Mucosa of descending colon (tissue), 3 donors: ENCODE measurements at regions not wholly inside any gene's neighbourhood (a gene's known extent, or its start where the extent isn't known, plus 50 kb on each side); places are given as distances from the start of the nearest gene placed in this dataset.

ENCODE experiments used
- ATAC-seq: fragments of 200-7000 bp; cut with Tn5 transposase; one replicate; pipeline ENCODE4 v1.9.1; 2020; ENCODE audit warnings: mild to moderate bottlenecking, moderate library complexity
- DNase-seq, 3 donors: peaks; one replicate each; pipeline ENCODE4 v3.0.0-alpha.2; 2020
- H3K36me3 ChIP-seq: fragments of 200-600 bp; one replicate; pipeline ENCODE4 v1.8.0; 2021; ENCODE audit warnings: low read depth, mild to moderate bottlenecking
- H3K4me1 ChIP-seq: fragments of 200-600 bp; one replicate; pipeline ENCODE4 v1.8.0; 2021; ENCODE audit warnings: low read depth, mild to moderate bottlenecking
- H3K4me3 ChIP-seq: fragments of 200-600 bp; one replicate; pipeline ENCODE4 v1.8.0; 2021; ENCODE audit warnings: mild to moderate bottlenecking
- H3K9me3 ChIP-seq: fragments of 200-600 bp; one replicate; pipeline ENCODE4 v1.8.0; 2021; ENCODE audit warnings: mild to moderate bottlenecking
- intact Hi-C, 2 donors: fragments of 100-400 bp; cut with DNase I in 1 of 2; cut with micrococcal nuclease in 1 of 2; formaldehyde crosslinking; loops; one replicate each; pipeline versions ENCODE4 v1.11.0 to v1.11.1; 2022; cut with DNase I, micrococcal nuclease
- TF ChIP-seq, protein P1 (sequence below): fragments of 200-600 bp; IDR thresholded peaks from one replicate; pipeline ENCODE4 v1.8.0; 2022; ENCODE audit warnings: antibody characterized with exemption, mild to moderate bottlenecking
- donor health status: DM: no; HTN: no; CAD: no; lungs with moderate emphysema.
- donor health status: DM: no; HTN: no; CAD: no.
- donor health status: DM: no; HTN: yes; CAD: no.

DNA sequence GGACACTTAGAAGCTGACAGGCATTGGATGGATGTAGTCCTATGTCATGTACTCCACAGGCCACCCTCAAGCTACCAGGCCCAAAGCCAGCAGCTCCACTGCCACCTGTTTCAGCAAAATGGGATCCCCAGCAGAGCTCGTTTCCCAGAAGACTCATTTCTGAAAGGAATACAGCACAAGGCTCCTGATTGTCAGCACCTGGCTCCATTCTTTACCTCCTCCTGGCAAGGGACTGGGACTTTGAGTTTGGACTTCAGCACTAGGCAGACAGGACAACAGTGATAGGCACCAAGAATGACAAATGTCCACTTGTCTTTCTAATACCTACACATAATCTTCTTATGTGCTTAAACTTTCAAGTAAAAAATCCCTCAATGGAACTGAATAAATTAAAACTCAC, 150.4 kb upstream of the RXFP2 start:
- Histone ChIP-seq H3K36me3 (no peaks in the 10 kb centered on the region), H3K4me3 (no peak overlapping the region), H3K4me1 (peaks cover 14% of the 10 kb centered on the region), H3K9me3 (no peaks in the 10 kb centered on the region)
- intact Hi-C loops = no loop called here
- peak; percentile 57 for ATAC-seq
- TF ChIP-seq, protein P1, sequence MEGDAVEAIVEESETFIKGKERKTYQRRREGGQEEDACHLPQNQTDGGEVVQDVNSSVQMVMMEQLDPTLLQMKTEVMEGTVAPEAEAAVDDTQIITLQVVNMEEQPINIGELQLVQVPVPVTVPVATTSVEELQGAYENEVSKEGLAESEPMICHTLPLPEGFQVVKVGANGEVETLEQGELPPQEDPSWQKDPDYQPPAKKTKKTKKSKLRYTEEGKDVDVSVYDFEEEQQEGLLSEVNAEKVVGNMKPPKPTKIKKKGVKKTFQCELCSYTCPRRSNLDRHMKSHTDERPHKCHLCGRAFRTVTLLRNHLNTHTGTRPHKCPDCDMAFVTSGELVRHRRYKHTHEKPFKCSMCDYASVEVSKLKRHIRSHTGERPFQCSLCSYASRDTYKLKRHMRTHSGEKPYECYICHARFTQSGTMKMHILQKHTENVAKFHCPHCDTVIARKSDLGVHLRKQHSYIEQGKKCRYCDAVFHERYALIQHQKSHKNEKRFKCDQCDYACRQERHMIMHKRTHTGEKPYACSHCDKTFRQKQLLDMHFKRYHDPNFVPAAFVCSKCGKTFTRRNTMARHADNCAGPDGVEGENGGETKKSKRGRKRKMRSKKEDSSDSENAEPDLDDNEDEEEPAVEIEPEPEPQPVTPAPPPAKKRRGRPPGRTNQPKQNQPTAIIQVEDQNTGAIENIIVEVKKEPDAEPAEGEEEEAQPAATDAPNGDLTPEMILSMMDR = no peak
- peak in 1 of 3 donors; percentile 27 for DNase-seq

DNA sequence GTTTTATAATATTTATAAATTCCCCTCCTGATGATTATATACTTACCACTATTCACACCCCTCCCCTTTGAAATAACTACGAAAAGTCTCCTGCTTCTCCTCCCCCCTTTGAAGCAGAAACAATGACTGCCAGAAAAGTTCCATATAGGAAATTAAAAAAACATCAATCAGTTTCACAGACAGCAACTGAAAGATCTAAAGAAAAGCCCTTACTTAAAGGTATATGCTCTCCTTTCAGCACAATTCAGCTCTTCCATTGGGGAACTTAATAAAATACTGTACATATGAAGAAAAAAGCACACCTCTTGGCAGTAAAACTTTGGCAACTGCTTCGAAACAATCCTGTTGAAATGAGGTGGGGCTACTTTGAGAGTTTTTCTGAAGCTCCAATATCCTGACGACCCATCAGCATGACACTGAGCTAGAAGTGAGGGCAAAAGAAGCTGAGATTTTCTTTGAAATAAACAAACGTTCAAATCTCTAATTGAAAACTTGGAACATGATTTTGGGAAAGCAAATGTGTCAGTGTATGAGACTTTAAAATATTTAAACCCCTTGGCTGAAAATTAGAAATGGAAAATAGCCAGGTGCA, 147.6 kb upstream of the RXFP2 start:
- Histone ChIP-seq H3K36me3 (no peaks in the 10 kb centered on the region), H3K4me3 (no peak overlapping the region), H3K9me3 (no peaks in the 10 kb centered on the region), H3K4me1 (peaks cover 14% of the 10 kb centered on the region)
- intact Hi-C loops = no loop called here
- DNase-seq = no peak
- TF ChIP-seq, protein P1 = no peak
- ATAC-seq = no peak

DNA sequence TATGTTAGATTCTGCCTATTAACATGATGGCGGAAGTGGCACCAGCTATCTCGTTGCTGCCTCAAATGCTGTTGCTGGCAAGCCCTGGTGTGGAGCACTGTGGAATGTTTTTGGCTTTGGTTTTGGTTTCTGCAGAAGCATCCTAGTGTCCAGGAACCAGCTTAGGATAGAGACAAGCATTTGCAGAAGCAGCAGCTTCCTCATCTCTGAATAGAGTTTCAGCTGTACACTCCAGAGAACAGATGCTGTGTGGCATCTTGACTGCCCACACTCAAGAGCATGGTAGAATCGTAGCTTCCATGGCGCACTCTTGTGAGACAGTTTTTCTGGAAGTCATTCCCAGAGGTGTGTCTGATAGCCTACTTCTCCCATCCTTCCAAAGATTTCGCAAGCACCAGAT, 145.3 kb upstream of the RXFP2 start:
- Histone ChIP-seq H3K4me1 (peaks cover 9% of the 10 kb centered on the region), H3K4me3 (no peak overlapping the region), H3K36me3 (no peaks in the 10 kb centered on the region), H3K9me3 (no peaks in the 10 kb centered on the region)
- DNase-seq = no peak
- ATAC-seq = no peak
- TF ChIP-seq, protein P1 = no peak
- intact Hi-C loops = no loop called here

DNA sequence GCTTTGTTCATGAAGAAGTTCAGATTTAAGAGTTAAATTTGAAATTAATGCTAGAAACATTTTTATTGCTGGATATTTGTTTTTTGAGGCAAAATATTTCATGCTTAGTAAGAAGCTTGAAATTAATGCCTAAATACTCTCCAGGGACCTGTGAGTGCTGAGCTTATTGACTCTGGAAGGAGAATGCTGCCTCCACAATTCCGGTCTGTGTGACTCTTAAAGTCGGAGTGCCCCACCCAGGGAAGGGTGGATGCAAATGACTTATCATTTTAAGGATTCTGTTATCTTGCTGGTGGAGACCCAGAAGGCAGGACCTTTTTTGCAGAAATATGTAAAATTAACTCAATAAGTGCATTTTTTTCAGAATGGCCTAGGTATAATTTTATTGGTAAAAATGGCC, 143.8 kb upstream of the RXFP2 start:
- Histone ChIP-seq H3K9me3 (no peaks in the 10 kb centered on the region), H3K4me3 (no peak overlapping the region), H3K36me3 (no peaks in the 10 kb centered on the region), H3K4me1 (no peaks in the 10 kb centered on the region)
- ATAC-seq = no peak
- TF ChIP-seq, protein P1 = no peak
- intact Hi-C loops = no loop called here
- no peak for DNase-seq

DNA sequence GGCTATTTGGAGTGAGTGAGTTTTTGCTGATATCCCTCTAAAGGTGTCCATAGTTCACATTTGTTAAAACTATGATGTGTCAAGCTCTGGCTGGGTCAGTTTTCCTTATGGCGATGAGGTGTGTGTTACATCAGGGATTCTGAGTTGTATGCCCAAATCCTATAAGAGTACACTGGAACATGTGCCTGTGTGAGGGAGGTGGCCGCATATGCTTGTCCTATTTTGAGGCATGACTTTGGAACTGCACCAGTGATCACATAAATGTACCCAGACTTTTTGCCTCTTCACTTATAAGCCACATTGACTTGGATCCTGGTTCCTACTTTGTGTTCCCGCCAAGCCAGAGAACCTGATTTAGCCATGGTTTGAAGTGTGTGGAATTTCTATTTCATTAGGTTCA, 140.3 kb upstream of the RXFP2 start:
- no peaks in the 10 kb centered on the region for H3K9me3 ChIP-seq
- no peak overlapping the region for H3K4me3 ChIP-seq
- ATAC-seq (no peak), DNase-seq (no peak)
- TF ChIP-seq, protein P1 = no peak
- intact Hi-C loops = no loop called here
- no peaks in the 10 kb centered on the region for H3K36me3 ChIP-seq
- H3K4me1 ChIP-seq = no peaks in the 10 kb centered on the region
